ENCODE measurements at regions not wholly inside any gene's neighbourhood (a gene's known extent, or its start where the extent isn't known, plus 50 kb on each side); places are given as distances from the start of the nearest gene placed in this dataset.

- H3K9me3 ChIP-seq (replicated peaks in 1 of 2; ENCODE audit: control insufficient read depth in 1 of 2, insufficient read depth in 1 of 2, low read length in 2 of 2) = peaks cover 4% of the 10 kb centered on the region in 2 donors
- WGBS (ENCODE audit: insufficient coverage) = 83% methylated on average over 3 of the region's 4 CpGs
Observed at GRCh38 chr2:228838819-228839218, 432.3 kb downstream of the PID1 start.

GRCh38 chr2:228828397-228828796 is 442.7 kb downstream of the PID1 start:
- DNase-seq = no peak
- H3K9me3 Mint-ChIP-seq = peaks cover 8 to 22% (median 16%) of the 10 kb centered on the region in 7 donors

More at GRCh38 chr2:228838819-228839218, 432.3 kb downstream of the PID1 start:
- Histone ChIP-seq H3K4me1 (ENCODE audit: control insufficient read depth in 1 of 2, insufficient read depth in 2 of 2, low read length in 2 of 2) (no peaks in the 10 kb centered on the region), H2AFZ (ENCODE audit: insufficient read depth, low read depth, low read length, poor library complexity, severe bottlenecking) (no peak overlapping the region), H3K27me3 (ENCODE audit: control insufficient read depth in 2 of 2, insufficient read depth in 2 of 2, low read length in 2 of 2) (no peaks in the 10 kb centered on the region), H3K27ac (ENCODE audit: low read depth in 1 of 2, low read length in 2 of 2) (no peak overlapping the region), H3K36me3 (replicated peaks in 1 of 2; ENCODE audit: control insufficient read depth in 1 of 2, insufficient read depth in 2 of 2, low read length in 2 of 2) (no peaks in the 10 kb centered on the region), H3K4me2 (replicated peaks; ENCODE audit: extremely low read depth, low read length, poor library complexity, severe bottlenecking) (no peak overlapping the region), H3K79me2 (ENCODE audit: insufficient read depth, low read length) (no peaks in the 10 kb centered on the region), H3K9ac (ENCODE audit: insufficient read depth, low read length, poor library complexity, severe bottlenecking) (no peak overlapping the region), H3K4me3 (replicated peaks in 1 of 3; ENCODE audit: low read depth in 2 of 3, low read length in 3 of 3) (no peak overlapping the region), H4K20me1 (ENCODE audit: insufficient read depth, low read length) (no peaks in the 10 kb centered on the region)
- H3K9me3 Mint-ChIP-seq = peaks cover 0 to 3% (median 2%) of the 10 kb centered on the region in 7 donors
- intact Hi-C loops (cut with micrococcal nuclease) = no loop called here
- H3K4me1 Mint-ChIP-seq = no peaks in the 10 kb centered on the region
- no peak for TF ChIP-seq CTCF (IDR thresholded peaks at IDR 0.05)
- H3K27me3 Mint-ChIP-seq (ENCODE audit: low read depth in 3 of 3) = no peaks in the 10 kb centered on the region
- H3K27ac Mint-ChIP-seq = no peak overlapping the region
- H3K4me3 Mint-ChIP-seq = no peak overlapping the region
- no peaks in the 10 kb centered on the region for H3K36me3 Mint-ChIP-seq
- no peak for DNase-seq

More at GRCh38 chr2:228828397-228828796, 442.7 kb downstream of the PID1 start:
- H3K27me3 ChIP-seq (ENCODE audit: control insufficient read depth in 2 of 2, insufficient read depth in 2 of 2, low read length in 2 of 2) = no peaks in the 10 kb centered on the region
- H3K4me1 ChIP-seq (ENCODE audit: control insufficient read depth in 1 of 2, insufficient read depth in 2 of 2, low read length in 2 of 2) = no peaks in the 10 kb centered on the region
- no peak for TF ChIP-seq CTCF (IDR thresholded peaks at IDR 0.05)
- no peaks in the 10 kb centered on the region for H3K79me2 ChIP-seq (ENCODE audit: insufficient read depth, low read length)
- no peak overlapping the region for H3K27ac ChIP-seq (ENCODE audit: low read depth in 1 of 2, low read length in 2 of 2)
- peaks cover 10 to 36% of the 10 kb centered on the region in 2 donors for H3K9me3 ChIP-seq (replicated peaks in 1 of 2; ENCODE audit: control insufficient read depth in 1 of 2, insufficient read depth in 1 of 2, low read length in 2 of 2)
- H4K20me1 ChIP-seq (ENCODE audit: insufficient read depth, low read length) = no peaks in the 10 kb centered on the region
- Mint-ChIP-seq H3K27ac (no peak overlapping the region), H3K36me3 (no peaks in the 10 kb centered on the region), H3K4me1 (no peaks in the 10 kb centered on the region), H3K27me3 (ENCODE audit: low read depth in 3 of 3) (no peaks in the 10 kb centered on the region), H3K4me3 (no peak overlapping the region)
- H3K4me2 ChIP-seq (replicated peaks; ENCODE audit: extremely low read depth, low read length, poor library complexity, severe bottlenecking) = no peak overlapping the region
- 71% methylated on average over 1 of the region's 2 CpGs for WGBS (ENCODE audit: insufficient coverage)
- intact Hi-C loops (cut with micrococcal nuclease) = no loop called here
- no peak overlapping the region for H3K9ac ChIP-seq (ENCODE audit: insufficient read depth, low read length, poor library complexity, severe bottlenecking)
- no peak overlapping the region for H3K4me3 ChIP-seq (replicated peaks in 1 of 3; ENCODE audit: low read depth in 2 of 3, low read length in 3 of 3)
- no peaks in the 10 kb centered on the region for H3K36me3 ChIP-seq (replicated peaks in 1 of 2; ENCODE audit: control insufficient read depth in 1 of 2, insufficient read depth in 2 of 2, low read length in 2 of 2)
- no peak overlapping the region for H2AFZ ChIP-seq (ENCODE audit: insufficient read depth, low read depth, low read length, poor library complexity, severe bottlenecking)

All from CD14-positive monocyte (primary cell).